GM18508 (cell line): ENCODE measurements at regions not wholly inside any gene's neighbourhood (a gene's known extent, or its start where the extent isn't known, plus 50 kb on each side); places are given as distances from the start of the nearest gene placed in this dataset.

Experiments used
- ATAC-seq: cut with Tn5 transposase; IDR thresholded peaks from one replicate; pipeline ENCODE4 v1.9.1; 2021; ENCODE audit warnings: moderate number of reproducible peaks; ENCODE audit not compliant: insufficient read depth, unreplicated experiment

DNA sequence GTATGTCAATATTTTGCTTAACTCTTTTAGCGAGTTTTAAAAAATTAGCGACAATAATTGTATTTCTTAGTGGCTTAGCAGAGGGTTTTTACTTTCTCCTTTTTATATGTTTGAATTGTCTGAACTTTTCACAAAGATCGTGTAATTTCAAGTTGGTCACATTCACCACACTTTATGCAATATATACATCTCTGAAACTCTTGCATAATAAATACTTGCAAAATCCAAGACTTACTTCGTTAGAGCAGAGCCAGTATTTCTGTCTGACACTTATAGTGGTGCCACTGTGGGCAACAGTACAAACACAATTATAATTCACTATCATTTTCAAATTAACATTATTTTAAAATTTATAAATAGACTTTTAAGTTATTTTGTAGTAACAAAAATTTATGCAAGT is 62.0 kb downstream of the SUCNR1 start:
- ATAC-seq: no peak

- ATAC-seq: no peak
Measured at GRCh38 chr3:151940481-151940880, 67.0 kb downstream of the SUCNR1 start.

- no peak for ATAC-seq
Measured at GRCh38 chr3:151943539-151943938, 70.1 kb downstream of the SUCNR1 start.

DNA sequence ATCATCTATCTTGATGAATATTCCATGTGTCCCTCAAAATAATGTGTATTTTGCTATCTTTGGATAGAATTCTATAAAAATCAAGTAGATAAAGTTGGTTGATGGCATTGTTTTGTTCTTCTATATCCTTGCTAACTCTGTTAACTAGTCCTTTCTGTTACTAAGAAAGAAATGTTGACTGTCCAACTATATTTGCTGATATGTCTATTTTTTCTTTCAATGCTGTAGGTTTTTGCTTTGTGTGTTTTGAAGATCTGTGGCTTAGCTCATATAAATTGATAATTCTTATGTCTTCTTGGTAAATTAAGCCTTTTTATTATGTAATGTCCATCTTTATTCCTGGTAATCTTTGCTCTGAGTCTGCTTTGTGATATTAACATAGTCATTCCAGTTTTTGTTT is 70.9 kb downstream of the SUCNR1 start:
- ATAC-seq: no peak

DNA sequence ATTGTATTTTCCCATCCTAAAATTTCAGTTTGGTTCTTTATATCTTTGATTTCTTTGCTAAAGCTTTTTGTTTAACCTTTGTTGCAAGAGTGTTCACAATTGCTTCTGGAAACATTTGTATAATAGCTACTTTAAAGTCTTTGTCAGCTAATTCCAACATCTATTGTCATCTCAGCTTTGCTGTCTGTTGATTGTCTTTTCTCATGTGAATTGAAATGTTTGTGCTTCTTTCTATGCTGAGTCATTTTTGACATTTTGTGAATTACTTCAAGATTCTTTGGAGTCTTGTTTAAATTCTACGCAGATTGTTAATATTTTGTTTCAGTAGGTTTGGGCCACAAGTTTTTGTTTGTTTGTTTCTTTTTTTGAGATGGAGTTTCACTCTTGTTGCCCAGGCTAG is 73.2 kb downstream of the SUCNR1 start:
- ATAC-seq: no peak

- ATAC-seq: no peak
Measured at GRCh38 chr3:151949706-151950105, 76.3 kb downstream of the SUCNR1 start.

GRCh38 chr3:151955356-151955755 is 81.9 kb downstream of the SUCNR1 start:
- no peak for ATAC-seq

DNA sequence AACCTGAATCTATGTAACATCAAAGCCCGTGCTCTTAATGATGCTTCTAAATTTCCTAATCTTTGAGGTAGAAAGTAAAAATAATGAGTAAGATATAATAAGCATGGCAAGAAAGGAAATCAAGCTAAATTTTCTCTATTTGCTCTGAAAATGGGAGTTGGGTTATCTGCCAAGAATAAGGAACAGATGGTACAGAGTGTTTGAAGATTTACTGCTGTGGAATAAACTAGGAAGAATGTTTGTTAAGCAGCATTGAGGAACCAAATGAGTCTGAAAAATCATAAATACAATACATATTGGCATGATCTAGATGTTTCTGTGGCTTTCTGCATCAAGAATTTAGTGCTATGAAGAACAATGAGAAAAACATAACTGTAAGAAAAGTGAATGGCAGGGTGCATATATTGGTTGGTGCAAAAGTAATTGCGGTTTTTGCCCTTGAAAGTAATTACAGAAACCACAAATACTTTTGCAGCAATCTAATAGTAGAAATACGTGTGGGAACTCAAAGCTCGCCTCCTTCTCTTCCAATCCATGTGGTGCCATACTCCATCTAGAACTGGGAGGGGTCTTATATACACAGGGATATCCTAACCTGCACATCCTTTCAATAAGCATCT is 87.6 kb downstream of the SUCNR1 start:
- ATAC-seq: no peak

GRCh38 chr3:151962352-151962751 is 88.9 kb downstream of the SUCNR1 start:
- no peak for ATAC-seq

- ATAC-seq: no peak
Measured at GRCh38 chr3:151962912-151963311, 89.5 kb downstream of the SUCNR1 start.

GRCh38 chr3:151964743-151965142 is 91.3 kb downstream of the SUCNR1 start:
- no peak for ATAC-seq

DNA sequence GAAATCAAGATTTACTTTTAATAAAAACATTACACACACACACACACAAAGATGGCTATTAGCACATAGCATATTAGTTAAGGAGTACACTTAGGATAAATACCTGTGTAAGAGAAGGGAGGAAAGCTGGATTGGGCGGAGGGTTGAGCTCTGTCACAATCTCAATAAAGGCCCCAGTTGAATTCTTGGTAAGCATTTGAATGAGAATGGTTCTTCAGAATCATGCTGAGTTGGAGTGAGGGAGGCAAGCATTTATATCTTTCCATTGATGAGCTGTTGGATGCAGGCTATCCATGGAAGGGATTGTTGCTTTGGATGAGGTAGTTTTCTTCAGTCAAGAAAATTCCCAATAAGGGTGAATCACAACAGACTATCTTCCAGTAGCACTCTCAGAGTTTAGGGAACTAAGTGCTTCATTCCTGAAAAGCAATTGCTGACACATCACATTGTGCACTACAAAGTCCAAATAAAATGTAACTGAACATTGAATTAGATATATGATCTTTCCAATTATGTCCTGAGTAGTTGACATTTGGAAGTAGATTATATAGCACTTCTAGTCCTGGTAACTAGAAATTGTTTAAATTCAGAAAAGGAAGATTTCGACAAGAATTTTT is 95.7 kb downstream of the SUCNR1 start:
- ATAC-seq: no peak

DNA sequence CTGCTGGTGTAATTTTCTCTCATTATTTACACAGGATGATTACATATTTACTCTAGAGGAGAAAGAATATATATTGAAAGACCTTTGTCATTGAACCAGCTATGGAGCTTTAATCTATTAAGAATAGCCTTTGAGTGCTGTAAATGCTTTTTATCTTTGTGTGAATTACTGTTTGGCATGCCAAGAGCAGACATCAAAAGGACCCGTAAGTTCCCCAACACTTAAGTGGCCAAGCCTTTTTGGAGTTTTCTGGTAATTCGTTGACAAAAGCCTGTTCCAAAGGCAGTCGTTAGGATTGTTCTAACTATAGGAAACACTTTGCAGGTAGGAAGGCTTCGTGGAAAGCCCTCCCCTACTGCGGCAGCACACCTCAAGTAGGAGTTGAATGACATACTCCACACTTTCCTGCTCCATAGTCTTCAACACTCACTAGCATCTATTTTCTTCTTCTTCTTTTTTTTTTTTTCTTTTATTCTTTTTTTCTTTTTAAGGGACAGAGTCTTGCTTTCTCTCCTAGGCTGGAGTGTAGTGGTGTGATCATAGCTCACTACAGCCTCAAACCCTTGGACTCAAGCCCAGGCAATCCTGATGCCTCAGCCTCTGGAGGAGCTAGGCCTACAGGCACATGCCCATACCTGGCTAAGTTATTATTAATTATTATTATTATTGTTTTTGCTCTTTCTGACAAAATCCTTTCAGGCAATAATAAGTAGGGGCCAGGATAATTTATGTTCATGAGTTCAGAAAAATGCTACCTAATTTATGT is 98.6 kb downstream of the SUCNR1 start:
- no peak for ATAC-seq

DNA sequence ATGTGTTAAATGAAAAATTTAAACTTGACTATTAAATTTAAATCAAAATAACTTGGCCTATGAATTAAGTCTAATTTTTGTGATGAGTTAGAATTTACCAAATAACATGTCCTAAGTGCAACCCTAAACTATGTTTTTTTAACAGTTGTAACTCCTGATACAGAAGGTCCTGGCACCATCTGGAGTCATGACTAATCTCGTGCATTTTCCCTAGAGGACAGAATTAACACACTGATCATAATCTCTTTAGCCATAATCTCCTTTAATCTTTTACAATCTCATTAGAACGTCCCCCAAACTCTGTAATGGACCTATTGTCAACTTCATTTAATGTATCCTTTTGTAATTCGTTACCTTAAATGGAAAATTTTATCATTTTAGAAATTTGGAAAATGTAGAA is 100.6 kb downstream of the SUCNR1 start:
- no peak for ATAC-seq

DNA sequence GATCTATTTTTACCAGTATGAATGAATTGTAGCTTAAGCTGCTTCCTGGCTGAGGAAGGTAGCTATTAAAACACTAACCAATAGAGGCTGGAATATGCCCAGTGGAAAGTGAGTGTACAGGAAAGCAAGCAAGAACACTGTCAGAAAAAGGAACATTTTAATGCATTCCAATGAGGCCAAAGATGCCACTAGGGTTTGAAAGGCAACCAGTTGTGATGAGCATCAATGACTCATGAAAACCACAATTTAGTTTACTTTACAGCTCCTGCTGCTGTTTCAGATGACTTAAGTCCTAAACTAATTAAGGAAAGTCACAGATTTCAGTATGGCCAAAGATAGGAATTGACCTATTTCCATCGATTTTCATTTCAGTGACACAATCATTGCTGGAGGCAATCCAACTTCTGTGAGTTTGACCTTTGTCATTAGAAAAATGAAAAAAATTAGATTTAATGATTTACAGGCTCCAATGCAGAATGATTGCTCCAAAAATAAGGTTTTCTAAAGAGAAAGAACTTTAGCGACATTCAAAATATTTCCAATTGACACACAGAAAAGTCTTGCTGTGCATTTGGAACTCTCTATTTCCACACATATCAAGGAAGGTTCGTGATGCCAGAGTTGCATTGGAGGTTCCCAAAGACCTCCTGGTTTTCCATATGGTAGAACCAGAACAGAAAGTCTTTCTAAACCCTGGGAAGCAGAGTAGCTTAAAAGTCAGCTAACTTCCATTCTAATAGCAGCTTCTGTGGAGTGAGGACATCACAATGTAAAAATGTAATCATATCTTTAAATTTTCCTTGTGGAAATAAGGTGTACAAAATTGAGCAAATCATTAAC is 103.0 kb downstream of the SUCNR1 start:
- ATAC-seq: no peak

DNA sequence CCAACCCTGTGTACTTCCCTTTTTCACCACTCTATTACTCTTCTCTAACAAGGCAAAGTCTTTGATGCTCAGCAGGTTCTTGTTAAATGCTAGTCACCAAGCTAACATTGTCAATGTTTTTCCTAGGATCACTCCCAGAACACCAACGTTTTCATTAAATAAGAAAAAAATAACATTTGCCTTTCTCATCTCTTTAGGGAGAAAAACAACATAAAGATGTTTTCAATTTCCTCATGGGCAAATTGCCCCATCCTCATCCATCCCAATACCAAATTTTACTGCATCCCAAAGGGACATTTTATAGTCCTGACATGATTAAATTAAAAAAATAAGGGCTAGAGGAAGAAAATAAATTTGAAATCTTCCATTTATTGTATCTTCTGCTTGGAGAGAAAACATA is 106.5 kb downstream of the SUCNR1 start:
- ATAC-seq: no peak

- ATAC-seq: no peak
Measured at GRCh38 chr3:151983538-151983937, 110.1 kb downstream of the SUCNR1 start.

GRCh38 chr3:151985787-151986430 is 112.5 kb downstream of the SUCNR1 start:
- no peak for ATAC-seq

GRCh38 chr3:151987893-151988292 is 114.5 kb downstream of the SUCNR1 start:
- ATAC-seq: no peak

- ATAC-seq: no peak
Measured at GRCh38 chr3:151989621-151990020, 116.2 kb downstream of the SUCNR1 start.
